Muscle of leg (tissue), 3 donors: ENCODE measurements at regions not wholly inside any gene's neighbourhood (a gene's known extent, or its start where the extent isn't known, plus 50 kb on each side); places are given as distances from the start of the nearest gene placed in this dataset.
"Not testable (repeated sequence)": the region's sequence is repeated elsewhere in the genome, so short reads cannot be mapped to it uniquely, and the experiment has no call there.

ENCODE experiments used
- DNase-seq: peaks from one replicate; pipeline ENCODE4 v3.0.0; 2013
- H3K27ac ChIP-seq: one replicate; pipeline ENCODE4 v1.5.1; 2013; ENCODE audit warnings: mild to moderate bottlenecking, low read length, control low read depth
- H3K27me3 ChIP-seq: one replicate; pipeline ENCODE4 v1.6.1; 2013; ENCODE audit warnings: low read length; ENCODE audit not compliant: control insufficient read depth, insufficient read depth
- H3K36me3 ChIP-seq: one replicate; pipeline ENCODE4 v1.6.1; 2013; ENCODE audit warnings: low read length; ENCODE audit not compliant: control insufficient read depth, insufficient read depth
- H3K4me1 ChIP-seq: one replicate; pipeline ENCODE4 v1.6.1; 2013; ENCODE audit warnings: low read length; ENCODE audit not compliant: control insufficient read depth, insufficient read depth
- H3K4me3 ChIP-seq: one replicate; pipeline ENCODE4 v1.5.1; 2013; ENCODE audit warnings: low read length, control low read depth
- H3K9me3 ChIP-seq: replicated peaks from 2 replicates; pipeline ENCODE4 v1.6.1; 2013; ENCODE audit warnings: low read depth, low read length; ENCODE audit not compliant: control insufficient read depth
- whole genome bisulfite sequencing: methylation state at CpG from one replicate; pipeline ENCODE4 v1.1.5; 2013; ENCODE audit warnings: missing lambda C conversion rate; ENCODE audit not compliant: insufficient coverage; 5-methylcytosine and 5-hydroxymethylcytosine counted together

DNA sequence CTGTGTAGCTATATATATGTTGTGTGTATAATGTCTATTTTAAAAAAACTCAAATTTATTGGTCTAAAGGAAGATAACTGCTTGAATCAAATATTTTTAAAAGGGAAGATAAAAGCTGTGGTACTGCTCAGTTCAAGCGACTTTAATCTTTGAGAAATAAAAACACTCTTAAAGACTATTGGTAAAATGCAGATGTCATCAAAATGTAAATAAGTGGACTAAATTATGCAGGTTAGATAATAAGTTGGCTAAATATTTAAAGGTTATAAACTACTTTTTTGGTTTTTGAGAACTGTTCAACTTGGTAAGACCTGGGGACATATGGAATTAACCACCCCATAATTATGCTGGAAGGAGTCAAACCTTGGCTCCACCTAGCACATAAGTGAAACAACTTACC, 144.7 kb upstream of the ITM2A start:
- no peaks in the 10 kb centered on the region for H3K27me3 ChIP-seq
- no peaks in the 10 kb centered on the region for H3K4me1 ChIP-seq
- no peak for DNase-seq
- no peak overlapping the region for H3K4me3 ChIP-seq
- no peaks in the 10 kb centered on the region for H3K36me3 ChIP-seq
- H3K27ac ChIP-seq, result no peak overlapping the region
- no CpG with 5 or more reads among the region's 1 CpG for WGBS
- H3K9me3 ChIP-seq, result no peaks in the 10 kb centered on the region

DNA sequence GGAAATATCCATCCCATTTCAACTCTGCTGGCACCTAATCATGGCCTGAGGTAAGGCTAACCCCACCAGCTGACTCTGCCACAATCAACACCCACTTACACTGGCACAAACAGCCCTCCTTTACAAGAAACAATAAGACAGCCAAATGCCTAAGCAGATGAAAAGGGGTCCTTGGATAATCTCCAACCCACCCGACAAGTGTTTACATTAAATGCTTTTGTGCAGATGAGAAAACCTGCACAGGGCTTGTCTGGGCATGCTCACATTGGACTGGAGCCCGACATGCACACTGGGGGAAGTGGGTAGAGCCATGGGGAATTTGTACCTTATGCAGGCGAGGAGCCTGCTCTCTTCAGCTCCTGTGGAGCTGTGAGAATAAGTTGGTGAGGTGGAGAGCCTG, 138.9 kb upstream of the ITM2A start:
- Histone ChIP-seq H3K9me3 (peaks cover 4% of the 10 kb centered on the region), H3K27ac (no peak overlapping the region), H3K4me1 (no peaks in the 10 kb centered on the region), H3K27me3 (no peaks in the 10 kb centered on the region), H3K36me3 (no peaks in the 10 kb centered on the region), H3K4me3 (no peak overlapping the region)
- DNase-seq, result no peak
- WGBS, result 75% methylated on average over 2 of the region's 3 CpGs

DNA sequence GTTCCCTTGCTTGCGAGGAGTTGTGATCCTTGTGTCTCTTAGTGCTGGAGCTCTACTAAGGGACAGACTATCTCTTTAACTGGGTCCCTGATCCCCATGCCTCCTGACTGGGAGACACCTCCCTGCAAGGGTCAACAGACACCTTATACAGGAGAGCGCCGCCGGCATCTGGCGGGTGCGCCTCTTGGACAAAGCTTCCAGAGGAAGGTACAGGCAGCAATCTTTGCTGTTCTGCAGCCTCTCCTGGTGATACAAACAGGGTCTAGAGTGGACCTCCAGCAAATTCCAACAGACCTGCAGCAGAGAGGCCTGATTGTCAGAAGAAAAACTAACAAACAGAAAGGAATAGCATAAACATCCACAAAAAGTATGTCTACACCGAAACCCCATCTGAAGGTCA, 115.6 kb upstream of the ITM2A start:
- Histone ChIP-seq H3K36me3 (no peaks in the 10 kb centered on the region), H3K27me3 (peaks cover 4% of the 10 kb centered on the region), H3K9me3 (no peaks in the 10 kb centered on the region), H3K4me1 (no peaks in the 10 kb centered on the region), H3K4me3 (no peak overlapping the region), H3K27ac (no peak overlapping the region)
- 93% methylated on average over 3 of the region's 7 CpGs for WGBS
- DNase-seq, result no peak

DNA sequence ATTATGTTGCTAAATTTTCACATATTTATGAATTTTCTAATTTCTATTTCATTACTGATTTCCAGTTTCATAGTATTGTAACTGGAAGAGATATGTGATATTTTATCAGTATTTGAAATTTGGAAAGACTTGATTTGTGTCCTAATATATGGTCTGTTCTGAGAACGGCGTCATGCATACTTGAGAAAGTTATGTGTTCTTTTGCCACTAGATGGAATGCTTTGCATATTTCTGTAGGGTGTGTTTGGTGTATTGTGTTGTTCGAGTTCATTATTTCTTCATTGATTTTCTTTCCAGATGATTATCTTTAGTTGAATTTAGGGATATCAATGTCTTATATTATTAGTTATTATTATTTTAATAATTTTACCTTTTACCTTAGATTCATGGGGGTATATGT, 110.6 kb upstream of the ITM2A start:
- Histone ChIP-seq H3K27me3 (peaks cover 3% of the 10 kb centered on the region), H3K27ac (no peak overlapping the region), H3K36me3 (no peaks in the 10 kb centered on the region), H3K9me3 (no peaks in the 10 kb centered on the region), H3K4me1 (no peaks in the 10 kb centered on the region), H3K4me3 (no peak overlapping the region)
- DNase-seq, result peak; percentile 1
- WGBS, result no CpG with 5 or more reads among the region's 3 CpGs

DNA sequence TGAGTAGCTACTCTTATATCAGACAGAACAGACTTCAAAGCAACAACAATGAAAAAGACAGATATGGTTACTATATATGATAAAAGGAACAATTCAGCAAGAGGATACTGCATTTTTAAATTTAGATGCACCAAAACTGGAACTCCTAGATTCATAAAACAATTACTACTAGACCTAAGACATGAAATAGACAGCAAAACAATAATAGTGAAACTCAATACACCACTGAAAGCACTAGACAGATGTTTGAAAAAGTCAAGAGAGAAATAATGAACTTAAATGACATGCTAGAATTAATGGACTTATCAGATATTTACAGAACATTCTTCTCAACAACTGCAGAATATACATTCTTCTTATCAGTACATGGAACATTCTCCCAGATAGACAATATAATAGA, 99.5 kb upstream of the ITM2A start:
- peaks cover 2% of the 10 kb centered on the region for H3K9me3 ChIP-seq
- no peak overlapping the region for H3K27ac ChIP-seq
- no peak overlapping the region for H3K4me3 ChIP-seq
- H3K36me3 ChIP-seq, result no peaks in the 10 kb centered on the region
- no peaks in the 10 kb centered on the region for H3K4me1 ChIP-seq
- no peak for DNase-seq
- no peaks in the 10 kb centered on the region for H3K27me3 ChIP-seq

DNA sequence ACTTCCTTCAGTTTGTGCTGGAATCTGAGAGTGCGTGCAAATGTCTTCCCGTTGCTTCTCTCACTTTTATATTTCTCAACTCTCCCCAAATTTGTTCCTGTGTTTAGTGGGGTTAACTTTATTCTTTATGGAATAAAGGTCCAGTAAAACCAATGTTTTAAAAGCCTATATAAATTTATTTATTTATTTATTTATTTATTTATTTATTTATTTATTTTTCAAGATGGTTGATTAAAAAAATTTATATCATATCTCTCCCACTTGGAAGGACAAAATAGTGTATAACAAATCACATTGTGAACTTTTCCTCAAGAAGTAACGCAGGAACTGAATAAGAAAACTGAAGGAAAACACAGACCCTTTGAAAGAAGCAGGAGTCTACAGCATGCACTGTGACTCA, 95.3 kb upstream of the ITM2A start:
- no peaks in the 10 kb centered on the region for H3K36me3 ChIP-seq
- no peaks in the 10 kb centered on the region for H3K27me3 ChIP-seq
- no peak for DNase-seq
- H3K4me1 ChIP-seq, result no peaks in the 10 kb centered on the region
- no peak overlapping the region for H3K27ac ChIP-seq
- H3K4me3 ChIP-seq, result no peak overlapping the region
- WGBS, result no CpG with 5 or more reads among the region's 3 CpGs
- peaks cover 2% of the 10 kb centered on the region for H3K9me3 ChIP-seq

DNA sequence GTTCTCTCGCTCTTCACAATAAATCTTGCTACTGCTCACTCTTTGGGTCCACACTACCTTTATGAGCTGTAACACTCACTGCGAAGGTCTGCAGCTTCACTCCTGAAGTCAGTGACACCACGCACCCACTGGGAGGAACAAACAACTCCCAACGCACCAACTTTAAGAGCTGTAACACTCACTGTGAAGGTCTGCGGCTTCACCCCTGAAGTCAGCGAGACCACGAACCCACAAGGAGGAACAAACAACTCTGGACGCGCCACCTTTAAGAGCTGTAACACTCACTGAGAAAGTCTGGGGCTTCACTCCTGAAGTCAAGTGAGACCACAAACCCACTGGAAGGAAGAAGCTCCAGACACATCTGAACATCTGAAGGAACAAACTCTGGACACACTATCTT, 89.5 kb upstream of the ITM2A start:
- WGBS, result 92% methylated on average over 6 of the region's 9 CpGs
- not testable (repeated sequence) for H3K9me3 ChIP-seq, H3K4me1 ChIP-seq, H3K27me3 ChIP-seq, H3K4me3 ChIP-seq, H3K27ac ChIP-seq, DNase-seq, H3K36me3 ChIP-seq

DNA sequence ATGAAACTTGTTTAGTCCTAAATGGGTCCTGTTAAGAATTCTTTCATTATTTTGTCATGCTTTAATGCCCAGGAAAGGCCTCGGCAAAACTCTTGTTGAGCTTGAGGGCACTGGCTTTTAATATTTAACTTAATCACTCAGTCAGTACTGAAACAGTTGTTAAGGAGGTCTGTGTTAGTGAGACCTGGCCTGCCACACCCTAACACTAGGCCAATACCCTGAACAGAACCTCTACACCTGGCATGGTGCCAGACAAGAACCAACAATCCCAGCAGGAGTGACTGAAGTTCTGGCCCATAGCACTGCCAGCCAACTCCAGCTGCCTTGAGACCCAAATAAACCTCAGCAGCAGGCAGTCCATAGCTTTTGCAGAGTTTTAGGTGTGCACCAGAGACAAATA, 85.7 kb upstream of the ITM2A start:
- Histone ChIP-seq H3K27ac (no peak overlapping the region), H3K27me3 (no peaks in the 10 kb centered on the region), H3K4me1 (no peaks in the 10 kb centered on the region), H3K36me3 (no peaks in the 10 kb centered on the region), H3K4me3 (no peak overlapping the region), H3K9me3 (no peaks in the 10 kb centered on the region)
- DNase-seq, result no peak
- no CpG with 5 or more reads among the region's 1 CpG for WGBS

DNA sequence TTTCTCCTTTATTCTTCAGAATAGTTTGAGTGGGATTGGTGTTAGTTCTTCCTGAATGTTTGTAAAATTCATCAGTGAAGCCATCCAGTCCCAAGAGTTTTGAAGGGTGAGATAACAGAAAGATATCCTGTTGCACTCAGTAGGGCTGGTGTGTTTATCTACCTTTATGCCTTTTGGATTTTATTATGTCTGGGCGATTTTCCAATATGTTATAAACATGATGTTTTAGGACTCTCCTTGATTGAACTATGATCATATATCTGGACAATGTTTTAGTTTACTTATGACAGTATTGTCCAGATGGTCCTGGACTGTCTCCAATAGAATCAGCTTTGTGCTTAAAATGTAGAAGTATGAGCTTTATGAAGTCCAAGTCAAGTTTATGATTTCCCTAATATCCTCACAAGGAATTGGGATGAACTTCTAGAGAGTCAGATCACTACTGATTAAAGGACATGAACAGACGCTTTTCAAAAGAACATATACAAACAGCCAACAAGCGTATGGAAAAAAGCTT, 77.6 kb upstream of the ITM2A start:
- Histone ChIP-seq H3K4me3 (no peak overlapping the region), H3K36me3 (no peaks in the 10 kb centered on the region), H3K9me3 (no peaks in the 10 kb centered on the region), H3K4me1 (no peaks in the 10 kb centered on the region), H3K27me3 (no peaks in the 10 kb centered on the region), H3K27ac (no peak overlapping the region)
- no CpG with 5 or more reads among the region's 3 CpGs for WGBS
- peak; percentile 94 for DNase-seq

DNA sequence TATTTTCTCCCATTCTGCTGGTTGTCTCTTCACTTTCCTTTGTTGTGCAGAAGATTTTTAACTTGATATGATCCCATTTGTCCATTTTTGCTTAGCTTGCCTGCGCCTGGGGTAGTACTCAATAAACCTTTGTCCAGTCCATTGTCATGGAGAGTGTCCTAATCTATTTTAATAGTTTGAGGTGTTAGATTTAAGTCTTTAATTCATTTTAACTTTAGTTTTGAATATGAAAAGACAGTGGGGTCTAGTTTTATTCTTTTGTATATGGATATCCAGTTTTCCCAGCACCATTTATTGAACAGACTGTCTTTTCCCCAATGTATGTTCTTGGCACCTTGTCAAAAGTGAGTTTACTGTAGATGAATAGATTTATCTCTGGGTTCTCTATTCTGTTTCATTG, 76.0 kb upstream of the ITM2A start:
- Histone ChIP-seq H3K9me3 (no peaks in the 10 kb centered on the region), H3K27me3 (no peaks in the 10 kb centered on the region), H3K4me3 (no peak overlapping the region), H3K27ac (no peak overlapping the region), H3K4me1 (no peaks in the 10 kb centered on the region), H3K36me3 (no peaks in the 10 kb centered on the region)
- DNase-seq, result no peak
- no CpG with 5 or more reads among the region's 1 CpG for WGBS

DNA sequence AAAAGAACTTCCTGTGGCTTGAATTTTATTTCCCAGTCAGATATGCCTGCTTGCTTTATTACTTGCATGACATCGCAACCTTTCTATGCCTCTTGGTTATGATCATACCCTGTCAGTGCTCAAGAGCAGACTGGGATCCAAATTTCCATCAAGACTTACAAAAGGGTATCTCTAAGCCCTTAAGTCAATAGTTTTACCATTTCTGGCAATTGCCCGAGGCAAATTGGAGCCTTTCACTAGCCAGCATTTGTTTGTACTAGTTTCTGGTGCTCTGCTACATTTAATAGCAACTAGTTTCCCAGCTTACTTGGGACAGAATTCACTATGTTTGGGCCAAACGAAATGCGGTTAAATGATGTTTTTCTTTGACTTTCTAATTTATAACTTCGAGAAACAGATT, 73.2 kb upstream of the ITM2A start:
- no peak overlapping the region for H3K4me3 ChIP-seq
- no peaks in the 10 kb centered on the region for H3K36me3 ChIP-seq
- 82% methylated on average over 1 of the region's 5 CpGs for WGBS
- H3K4me1 ChIP-seq, result no peaks in the 10 kb centered on the region
- DNase-seq, result no peak
- no peak overlapping the region for H3K27ac ChIP-seq
- no peaks in the 10 kb centered on the region for H3K9me3 ChIP-seq
- H3K27me3 ChIP-seq, result no peaks in the 10 kb centered on the region
